Suprapubic skin (tissue), 4 donors: ENCODE measurements at regions not wholly inside any gene's neighbourhood (a gene's known extent, or its start where the extent isn't known, plus 50 kb on each side); places are given as distances from the start of the nearest gene placed in this dataset.

Experiments used
- POLR2A ChIP-seq, 2 donors: fragments of 450-650 bp; IDR thresholded peaks; one replicate each; pipeline ENCODE4 v1.6.1; 2017; ENCODE audit warnings: antibody characterized with exemption in 2 of 2, mild to moderate bottlenecking in 2 of 2, moderate library complexity in 2 of 2
- POLR2AphosphoS5 ChIP-seq, 3 donors: sonication (generic); formaldehyde crosslinking; IDR thresholded peaks; one replicate each; pipeline ENCODE4 v1.6.1; 2017; ENCODE audit warnings: antibody characterized with exemption in 3 of 3
- TF ChIP-seq, protein P1 (sequence below), 2 donors: fragments of 200-600 bp in 1 of 2; fragments of 450-650 bp in 1 of 2; sonication (generic) in 1 of 2; IDR thresholded peaks; one replicate each; pipeline ENCODE4 v1.5.1; 2016 to 2019; ENCODE audit warnings: antibody characterized with exemption in 2 of 2, mild to moderate bottlenecking in 1 of 2, moderate library complexity in 1 of 2

GRCh38 chr6:105797983-105798453, 288.1 kb upstream of the PRDM1 start:
- TF ChIP-seq POLR2A (IDR thresholded peaks at IDR 0.05) (no peak), POLR2AphosphoS5 (IDR thresholded peaks at IDR 0.05) (peak in 2 of 3 donors; percentile 69 to 71)
- TF ChIP-seq, protein P1, sequence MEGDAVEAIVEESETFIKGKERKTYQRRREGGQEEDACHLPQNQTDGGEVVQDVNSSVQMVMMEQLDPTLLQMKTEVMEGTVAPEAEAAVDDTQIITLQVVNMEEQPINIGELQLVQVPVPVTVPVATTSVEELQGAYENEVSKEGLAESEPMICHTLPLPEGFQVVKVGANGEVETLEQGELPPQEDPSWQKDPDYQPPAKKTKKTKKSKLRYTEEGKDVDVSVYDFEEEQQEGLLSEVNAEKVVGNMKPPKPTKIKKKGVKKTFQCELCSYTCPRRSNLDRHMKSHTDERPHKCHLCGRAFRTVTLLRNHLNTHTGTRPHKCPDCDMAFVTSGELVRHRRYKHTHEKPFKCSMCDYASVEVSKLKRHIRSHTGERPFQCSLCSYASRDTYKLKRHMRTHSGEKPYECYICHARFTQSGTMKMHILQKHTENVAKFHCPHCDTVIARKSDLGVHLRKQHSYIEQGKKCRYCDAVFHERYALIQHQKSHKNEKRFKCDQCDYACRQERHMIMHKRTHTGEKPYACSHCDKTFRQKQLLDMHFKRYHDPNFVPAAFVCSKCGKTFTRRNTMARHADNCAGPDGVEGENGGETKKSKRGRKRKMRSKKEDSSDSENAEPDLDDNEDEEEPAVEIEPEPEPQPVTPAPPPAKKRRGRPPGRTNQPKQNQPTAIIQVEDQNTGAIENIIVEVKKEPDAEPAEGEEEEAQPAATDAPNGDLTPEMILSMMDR (IDR thresholded peaks at IDR 0.05), result no peak
